NCI-H226 (cell line): ENCODE measurements at regions not wholly inside any gene's neighbourhood (a gene's known extent, or its start where the extent isn't known, plus 50 kb on each side); places are given as distances from the start of the nearest gene placed in this dataset.
"Not testable (repeated sequence)": the region's sequence is repeated elsewhere in the genome, so short reads cannot be mapped to it uniquely, and the experiment has no call there.

Source experiments
- DNase-seq: peaks from one replicate; pipeline ENCODE4 v3.0.0-alpha.2; 2015

DNA sequence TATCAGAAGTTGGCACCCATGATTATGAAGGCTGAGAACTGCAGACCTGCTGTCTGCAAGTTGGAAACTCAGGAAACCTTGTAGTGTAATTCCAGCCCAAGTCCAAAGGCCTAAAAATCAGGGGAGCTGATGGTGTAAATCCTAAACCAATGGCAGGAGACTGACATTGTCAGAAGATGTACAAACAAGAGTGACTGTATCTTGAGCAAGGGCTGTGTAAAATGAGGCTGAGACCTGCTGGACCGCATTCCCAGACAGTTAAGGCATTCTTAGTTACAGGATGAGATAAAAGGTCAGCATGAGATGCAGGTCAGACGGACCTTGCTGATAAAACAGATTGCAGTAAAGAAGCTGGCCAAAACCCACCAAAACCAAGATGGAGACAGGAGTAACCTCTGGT lies 147.7 kb downstream of the COG6 start:
- DNase-seq: no peak

- DNase-seq: no peak
Measured at GRCh38 chr13:39803851-39804250, 148.4 kb downstream of the COG6 start.

DNA sequence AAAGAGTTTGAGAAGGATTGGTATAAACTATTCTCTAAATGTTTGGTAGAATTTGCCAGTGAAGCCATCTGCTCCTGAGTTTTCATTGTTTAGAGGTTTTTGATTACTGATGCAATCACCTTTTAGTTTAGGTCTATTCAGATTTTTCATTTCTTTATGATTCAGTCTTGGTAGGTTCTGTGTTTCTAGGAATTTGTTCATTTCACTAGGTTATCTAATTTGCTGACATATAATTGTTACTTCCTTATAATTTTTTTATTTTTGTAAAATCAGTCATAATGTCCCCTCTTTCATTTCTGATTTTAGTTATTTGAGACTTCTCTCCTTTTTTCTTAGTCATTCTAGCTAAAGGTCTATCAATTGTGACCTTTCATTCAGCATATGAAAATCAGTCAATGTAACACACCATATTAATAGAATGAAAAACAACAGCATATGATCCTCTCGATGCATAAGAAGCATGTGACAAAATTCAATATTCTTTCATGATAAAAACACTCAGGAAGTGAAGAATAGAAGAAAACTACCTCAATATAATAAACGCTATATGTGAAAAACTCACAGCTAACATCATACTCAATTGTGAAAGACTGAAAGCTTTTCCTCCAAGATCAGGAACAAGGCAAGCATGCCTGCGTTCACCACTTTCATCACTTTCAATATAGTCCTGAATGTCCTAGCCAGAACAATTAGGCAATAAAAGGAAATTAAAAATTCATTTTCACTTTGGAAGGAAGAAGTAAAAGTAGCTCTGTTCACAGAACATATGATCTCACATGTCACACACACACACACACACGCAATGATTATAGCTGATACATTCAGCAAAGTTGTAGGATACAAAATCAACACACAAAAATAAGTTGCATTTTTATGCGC lies 149.1 kb downstream of the COG6 start:
- DNase-seq: no peak

GRCh38 chr13:39809466-39809865 lies 154.0 kb downstream of the COG6 start:
- DNase-seq: no peak

DNA sequence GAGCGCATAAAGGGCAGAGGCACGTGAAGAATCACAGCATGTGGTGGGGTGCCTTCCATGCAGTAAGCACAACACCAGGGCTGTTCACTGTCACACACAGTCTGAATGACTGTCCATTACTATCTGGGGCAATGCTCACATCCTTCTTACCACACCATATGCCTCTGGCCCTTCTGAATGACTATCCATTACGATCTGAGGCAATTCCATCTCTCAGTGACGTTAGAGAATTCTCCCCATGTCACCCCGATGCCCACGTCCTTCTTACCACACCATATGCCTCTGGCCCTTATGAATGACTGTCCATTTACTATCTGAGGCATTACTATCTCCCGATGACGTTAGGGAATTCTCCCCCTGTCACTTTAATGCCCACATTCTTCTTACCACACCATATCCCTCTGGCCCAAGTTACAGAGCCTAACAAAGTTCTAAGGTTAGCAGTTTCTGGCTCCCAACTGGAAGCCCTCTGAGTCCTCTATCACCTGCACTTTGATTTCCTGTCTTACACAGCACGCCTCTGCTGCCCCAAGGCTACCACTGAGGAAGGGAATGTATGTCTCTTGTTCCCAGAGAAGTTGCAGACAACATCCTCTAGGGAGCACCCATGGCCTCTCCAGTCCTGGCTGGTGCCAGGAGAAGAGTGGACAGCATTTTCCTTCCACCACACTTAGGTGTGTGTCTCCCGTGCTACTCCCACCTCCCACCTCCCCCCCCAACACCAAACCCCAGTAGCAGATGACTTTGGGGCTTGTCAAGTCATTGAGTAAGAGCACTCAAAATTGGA lies 154.8 kb downstream of the COG6 start:
- DNase-seq: peak; percentile 3

GRCh38 chr13:39811051-39811450 lies 155.6 kb downstream of the COG6 start:
- DNase-seq: no peak

DNA sequence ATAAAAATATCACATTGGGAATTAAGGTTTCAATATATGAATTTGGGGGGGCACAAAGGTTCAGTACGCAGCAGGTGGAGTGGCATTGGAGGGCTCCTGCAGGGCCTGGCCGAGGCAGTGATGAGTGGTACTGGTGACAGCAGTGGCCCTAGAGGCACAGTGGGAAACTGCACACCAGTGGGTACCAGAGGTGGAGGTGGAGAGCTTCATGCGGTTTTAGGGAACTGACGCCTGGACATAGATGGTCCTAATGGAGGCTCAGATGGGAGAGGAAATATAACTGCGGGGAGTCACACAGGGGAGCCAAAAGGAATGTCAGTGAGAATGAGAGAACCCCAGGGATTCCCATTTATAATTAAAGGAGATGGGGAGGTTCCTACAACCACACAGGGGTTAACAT lies 156.2 kb downstream of the COG6 start:
- no peak for DNase-seq

DNA sequence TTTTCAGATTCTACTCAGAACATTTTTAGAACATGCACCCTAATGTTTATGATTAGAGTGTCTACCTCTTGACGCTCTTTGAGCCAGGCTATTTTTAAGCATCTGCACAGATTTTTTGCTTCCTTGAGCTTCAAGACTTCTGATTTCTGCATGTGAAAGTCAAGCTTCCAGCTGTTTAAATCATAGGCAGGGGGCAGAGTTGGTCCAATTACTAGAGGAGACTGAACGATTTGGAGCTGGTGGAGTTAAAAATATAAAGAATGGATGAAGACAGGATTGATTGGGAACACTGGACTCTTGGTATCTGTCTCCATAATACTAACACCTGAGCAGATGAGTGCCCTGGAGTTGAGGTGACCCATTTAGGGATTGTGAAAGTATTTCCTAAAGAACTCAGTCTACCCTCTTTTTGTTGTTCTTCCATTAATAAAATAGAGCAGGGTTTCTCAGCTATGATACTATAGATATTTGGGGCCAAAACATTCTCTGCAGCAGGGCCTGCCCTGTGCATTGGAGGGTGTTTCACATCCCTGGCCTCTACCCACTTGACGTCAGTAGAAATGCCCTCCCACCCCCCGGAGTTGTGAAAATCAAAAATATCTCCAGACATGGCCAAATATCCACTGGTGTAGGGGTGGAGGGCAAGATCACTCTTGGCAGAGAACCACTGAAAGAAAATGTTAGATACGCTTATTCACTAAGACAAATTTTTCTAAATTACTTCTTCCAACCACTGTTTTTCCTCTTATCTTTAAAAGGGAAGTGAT lies 160.1 kb downstream of the COG6 start:
- no peak for DNase-seq

- no peak for DNase-seq
Measured at GRCh38 chr13:39816936-39817335, 161.5 kb downstream of the COG6 start.

DNA sequence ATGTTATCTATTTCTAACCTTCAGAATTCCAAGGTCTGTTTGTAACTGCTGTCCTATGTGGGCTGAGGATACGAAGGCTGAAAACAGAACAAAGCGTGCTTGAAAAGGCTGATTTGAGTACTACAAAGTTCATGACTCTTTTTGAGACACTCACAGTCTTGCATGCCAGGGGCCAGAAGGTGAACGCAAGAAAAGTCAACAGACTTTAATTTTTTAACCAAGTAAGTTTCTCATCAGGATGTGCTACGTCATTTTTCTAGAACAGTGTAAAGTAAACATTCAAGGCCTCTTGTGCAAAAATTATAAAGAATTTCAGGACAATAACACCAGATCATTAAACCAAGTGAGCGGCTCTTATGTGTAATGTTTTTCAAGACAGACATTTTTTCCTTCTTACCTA lies 163.5 kb downstream of the COG6 start:
- DNase-seq: no peak

GRCh38 chr13:39820606-39821005 lies 165.1 kb downstream of the COG6 start:
- no peak for DNase-seq

DNA sequence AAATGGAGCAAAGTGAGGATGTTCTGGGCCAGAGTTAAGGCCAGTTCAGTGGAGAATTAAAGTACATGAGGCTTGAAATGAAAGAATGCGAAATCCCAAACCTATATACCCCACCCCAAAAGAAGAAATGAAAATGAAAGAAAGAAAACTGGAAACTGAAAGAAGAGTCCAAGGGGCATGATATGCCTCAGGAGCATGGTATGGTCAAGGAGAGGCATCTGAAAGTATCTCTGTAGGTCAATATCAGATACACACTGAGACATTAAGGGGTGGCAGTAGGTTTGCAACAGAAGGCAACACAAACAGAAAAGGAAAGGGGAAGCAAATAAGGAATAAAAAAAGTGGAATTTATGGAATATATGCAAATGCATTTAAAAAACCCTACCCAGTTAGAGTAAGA lies 166.5 kb downstream of the COG6 start:
- no peak for DNase-seq

DNA sequence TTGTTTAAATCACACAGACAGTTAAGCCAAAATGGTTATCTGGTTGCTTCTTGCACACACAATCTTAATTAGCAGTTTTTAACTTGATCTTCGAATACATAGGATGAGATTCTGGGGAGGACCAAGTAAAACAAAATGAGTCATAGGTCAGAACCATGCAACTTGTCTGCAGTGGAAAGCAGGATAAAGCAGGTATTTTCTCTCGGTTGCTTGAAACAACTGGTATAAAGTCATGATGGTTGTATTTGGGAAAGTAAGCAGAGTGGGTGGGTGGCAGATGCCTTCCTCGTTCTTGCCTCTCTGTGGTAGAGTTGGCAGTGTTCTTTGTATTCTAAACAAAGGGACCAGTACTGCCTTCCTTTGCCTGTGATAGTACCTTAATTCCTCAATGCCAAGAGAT lies 167.0 kb downstream of the COG6 start:
- DNase-seq: no peak

DNA sequence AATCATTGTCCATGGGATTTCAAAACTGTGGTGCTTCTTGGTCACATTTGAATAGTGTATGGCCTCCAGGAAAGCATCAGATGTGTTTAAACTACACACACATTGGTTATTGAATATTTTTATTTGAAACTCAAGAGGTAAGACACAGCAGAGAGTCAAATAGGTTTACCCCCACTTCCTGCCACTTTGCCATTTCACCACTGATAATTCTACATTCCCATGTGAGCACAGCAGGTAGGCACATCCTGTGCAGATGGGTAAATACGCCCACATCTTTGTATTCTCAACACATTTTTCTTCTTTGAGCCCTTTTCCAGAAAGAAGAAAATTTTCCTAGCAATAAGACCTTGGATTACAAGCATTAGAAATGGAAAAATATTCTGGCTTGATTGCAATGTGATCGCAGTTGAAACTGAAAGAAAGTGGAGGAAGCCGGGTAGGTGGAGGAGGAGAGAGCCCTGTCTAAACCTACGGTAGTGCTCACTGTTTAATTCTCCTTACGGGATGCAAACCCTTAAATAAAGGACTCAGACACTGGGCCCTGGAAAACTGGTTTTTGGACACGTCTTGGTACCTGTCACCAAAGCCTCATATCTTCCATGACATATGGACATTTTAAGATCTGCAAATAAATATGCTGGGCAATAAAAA lies 167.7 kb downstream of the COG6 start:
- no peak for DNase-seq

DNA sequence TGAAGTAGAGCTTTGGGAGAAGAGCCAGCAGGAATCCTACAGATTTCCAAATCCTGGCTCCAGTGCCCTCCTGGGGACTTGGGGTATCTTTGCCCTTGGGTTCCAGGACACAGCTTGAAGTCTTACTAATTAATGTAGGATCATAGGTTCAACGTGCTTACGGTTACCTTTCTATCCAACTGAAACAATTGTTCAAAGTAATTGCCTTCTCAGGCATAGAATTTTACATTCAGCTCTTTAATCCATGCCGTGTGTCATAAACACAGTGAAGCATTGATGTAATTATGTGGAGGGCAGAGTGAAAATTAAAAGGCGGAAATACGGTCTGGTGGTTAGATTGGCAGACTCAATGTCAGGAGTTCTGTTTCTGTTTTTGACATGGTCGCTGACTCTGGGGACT lies 170.4 kb downstream of the COG6 start:
- DNase-seq: no peak

DNA sequence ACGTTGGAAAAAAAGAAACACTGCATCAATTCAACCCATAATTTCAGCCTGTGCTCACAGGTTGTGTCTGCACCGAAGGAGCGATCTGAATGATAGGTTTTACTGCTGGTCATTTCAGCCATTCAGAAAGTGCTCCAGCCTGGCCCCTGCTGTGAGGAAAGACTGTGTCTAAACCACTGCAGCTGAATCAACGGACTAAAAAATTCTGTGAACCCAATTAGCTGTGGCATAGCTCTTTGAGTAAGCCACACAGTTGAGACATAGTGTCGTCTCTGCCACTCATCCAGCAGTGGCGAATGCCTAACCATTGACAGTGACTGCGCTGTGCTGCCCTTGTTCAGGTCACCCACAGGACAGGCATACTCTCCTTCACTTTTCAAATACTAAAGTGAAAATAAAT lies 179.8 kb downstream of the COG6 start:
- DNase-seq: no peak

- no peak for DNase-seq
Measured at GRCh38 chr13:39836038-39836437, 180.6 kb downstream of the COG6 start.

DNA sequence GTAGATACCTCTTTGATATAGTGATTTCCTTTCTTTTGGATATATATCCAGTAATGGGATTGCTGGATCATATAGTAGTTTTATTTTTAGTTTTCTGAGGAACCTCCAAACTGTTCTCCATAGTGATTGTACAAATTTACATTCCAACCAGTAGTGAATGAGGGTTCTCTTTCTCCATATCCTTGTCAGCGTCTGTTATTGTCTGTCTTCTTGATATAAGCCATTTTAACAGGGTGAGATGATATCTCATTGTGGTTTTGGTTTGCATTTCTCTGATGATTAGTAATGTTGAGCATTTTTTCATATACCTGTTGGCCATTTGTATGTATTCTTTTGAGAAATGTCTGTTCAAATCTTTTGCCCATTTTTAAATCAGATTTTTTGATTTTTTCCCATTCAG lies 182.4 kb downstream of the COG6 start:
- DNase-seq: not testable (repeated sequence)

- no peak for DNase-seq
Measured at GRCh38 chr13:39840201-39840600, 184.7 kb downstream of the COG6 start.

DNA sequence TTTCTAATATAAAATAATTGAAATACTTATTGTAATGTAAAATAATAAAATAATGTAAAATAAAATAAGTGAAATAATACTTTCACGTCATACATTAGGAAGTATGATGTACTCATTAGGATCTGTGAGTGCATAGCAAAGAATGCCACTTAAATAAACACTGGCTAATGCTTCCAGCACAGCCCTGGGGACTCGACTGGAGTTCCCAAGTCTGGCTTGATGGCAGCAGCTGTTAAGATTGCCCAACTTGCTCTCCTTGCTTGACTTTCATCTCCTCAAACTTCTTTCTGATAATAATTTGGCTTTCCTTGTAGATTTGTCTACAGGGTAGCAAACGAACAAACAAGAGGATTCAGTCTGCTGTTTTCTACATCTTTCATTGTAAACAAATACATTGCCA lies 191.9 kb downstream of the COG6 start:
- no peak for DNase-seq

GRCh38 chr13:39855236-39855635 lies 199.8 kb downstream of the COG6 start:
- no peak for DNase-seq

DNA sequence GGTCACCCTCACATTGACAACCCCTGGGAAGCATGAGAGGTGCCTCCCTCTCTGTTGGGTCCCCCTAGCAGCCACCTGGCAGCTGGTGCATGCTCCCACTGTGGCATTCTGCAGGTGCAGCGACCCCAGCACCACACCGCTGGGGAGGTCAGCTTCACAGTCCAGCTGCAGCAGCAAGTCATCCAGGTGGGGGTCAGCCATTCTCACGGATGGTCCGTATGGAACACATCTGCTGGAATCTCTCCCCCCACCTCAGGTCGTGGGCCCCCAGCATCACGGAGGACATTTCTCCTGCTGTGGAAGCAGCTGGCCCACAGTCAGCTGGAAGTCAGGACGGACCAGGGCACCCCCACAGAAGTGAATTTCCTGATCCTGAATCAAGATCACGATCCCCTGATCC lies 201.3 kb downstream of the COG6 start:
- DNase-seq: no peak

GRCh38 chr13:39858794-39859193 lies 203.3 kb downstream of the COG6 start:
- DNase-seq: no peak
